Mesothelial cell of epicardium (in vitro differentiated cells): ENCODE measurements at regions not wholly inside any gene's neighbourhood (a gene's known extent, or its start where the extent isn't known, plus 50 kb on each side); places are given as distances from the start of the nearest gene placed in this dataset.
"Not testable (repeated sequence)": the region's sequence is repeated elsewhere in the genome, so short reads cannot be mapped to it uniquely, and the experiment has no call there.

Source experiments
- DNase-seq, 2 experiments: peaks; one replicate each; pipeline ENCODE4 v3.0.0; 2021; ENCODE audit warnings: low spot score in 2 of 2; ENCODE audit not compliant: unreplicated experiment in 2 of 2
- H3K27ac Mint-ChIP-seq: 2 replicates; pipeline ENCODE4 v1.8.0; 2021; ENCODE audit warnings: mixed read lengths
- H3K27me3 Mint-ChIP-seq: 2 replicates; pipeline ENCODE4 v1.8.0; 2021; ENCODE audit warnings: low read depth, mixed read lengths
- H3K36me3 Mint-ChIP-seq: 2 replicates; pipeline ENCODE4 v1.8.0; 2021; ENCODE audit warnings: mixed read lengths
- H3K4me1 Mint-ChIP-seq: 2 replicates; pipeline ENCODE4 v1.8.0; 2021; ENCODE audit warnings: mixed read lengths
- H3K4me3 Mint-ChIP-seq: 2 replicates; pipeline ENCODE4 v1.8.0; 2021; ENCODE audit warnings: mild to moderate bottlenecking, moderate library complexity, mixed read lengths
- H3K9me3 Mint-ChIP-seq: 2 replicates; pipeline ENCODE4 v1.8.0; 2021; ENCODE audit warnings: mixed read lengths
- TF ChIP-seq, protein P1 (sequence below): fragments of 200-600 bp; sonication (generic); IDR thresholded peaks from one replicate; pipeline ENCODE4 v1.5.0; 2021; ENCODE audit warnings: antibody characterized with exemption; ENCODE audit not compliant: unreplicated experiment

DNA sequence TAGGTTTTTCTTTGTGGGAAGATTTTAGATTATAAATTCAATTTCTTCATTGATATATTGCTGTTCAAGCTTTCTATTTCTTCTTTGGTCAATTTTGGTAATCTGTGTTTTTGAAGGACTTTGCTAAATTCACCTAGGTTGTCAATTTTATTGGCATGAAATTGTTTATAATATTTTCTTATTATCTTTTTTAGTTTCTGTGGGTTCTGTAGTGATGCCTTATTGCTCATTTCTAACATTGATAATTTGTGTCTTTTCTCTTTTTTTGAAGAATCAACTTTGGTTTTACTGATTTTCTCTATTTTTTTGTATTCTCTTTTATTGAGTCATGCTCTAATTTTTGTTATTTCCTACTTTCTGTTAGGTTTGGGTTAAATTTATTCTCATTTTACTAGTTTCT, 123.2 kb downstream of the ADSS2 start:
- TF ChIP-seq, protein P1, sequence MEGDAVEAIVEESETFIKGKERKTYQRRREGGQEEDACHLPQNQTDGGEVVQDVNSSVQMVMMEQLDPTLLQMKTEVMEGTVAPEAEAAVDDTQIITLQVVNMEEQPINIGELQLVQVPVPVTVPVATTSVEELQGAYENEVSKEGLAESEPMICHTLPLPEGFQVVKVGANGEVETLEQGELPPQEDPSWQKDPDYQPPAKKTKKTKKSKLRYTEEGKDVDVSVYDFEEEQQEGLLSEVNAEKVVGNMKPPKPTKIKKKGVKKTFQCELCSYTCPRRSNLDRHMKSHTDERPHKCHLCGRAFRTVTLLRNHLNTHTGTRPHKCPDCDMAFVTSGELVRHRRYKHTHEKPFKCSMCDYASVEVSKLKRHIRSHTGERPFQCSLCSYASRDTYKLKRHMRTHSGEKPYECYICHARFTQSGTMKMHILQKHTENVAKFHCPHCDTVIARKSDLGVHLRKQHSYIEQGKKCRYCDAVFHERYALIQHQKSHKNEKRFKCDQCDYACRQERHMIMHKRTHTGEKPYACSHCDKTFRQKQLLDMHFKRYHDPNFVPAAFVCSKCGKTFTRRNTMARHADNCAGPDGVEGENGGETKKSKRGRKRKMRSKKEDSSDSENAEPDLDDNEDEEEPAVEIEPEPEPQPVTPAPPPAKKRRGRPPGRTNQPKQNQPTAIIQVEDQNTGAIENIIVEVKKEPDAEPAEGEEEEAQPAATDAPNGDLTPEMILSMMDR: no peak
- Mint-ChIP-seq H3K4me1 (peaks cover 3% of the 10 kb centered on the region), H3K27ac (no peak overlapping the region), H3K9me3 (peaks cover 37% of the 10 kb centered on the region), H3K4me3 (no peak overlapping the region), H3K36me3 (peaks cover 2% of the 10 kb centered on the region), H3K27me3 (no peaks in the 10 kb centered on the region)
- DNase-seq: no peak

DNA sequence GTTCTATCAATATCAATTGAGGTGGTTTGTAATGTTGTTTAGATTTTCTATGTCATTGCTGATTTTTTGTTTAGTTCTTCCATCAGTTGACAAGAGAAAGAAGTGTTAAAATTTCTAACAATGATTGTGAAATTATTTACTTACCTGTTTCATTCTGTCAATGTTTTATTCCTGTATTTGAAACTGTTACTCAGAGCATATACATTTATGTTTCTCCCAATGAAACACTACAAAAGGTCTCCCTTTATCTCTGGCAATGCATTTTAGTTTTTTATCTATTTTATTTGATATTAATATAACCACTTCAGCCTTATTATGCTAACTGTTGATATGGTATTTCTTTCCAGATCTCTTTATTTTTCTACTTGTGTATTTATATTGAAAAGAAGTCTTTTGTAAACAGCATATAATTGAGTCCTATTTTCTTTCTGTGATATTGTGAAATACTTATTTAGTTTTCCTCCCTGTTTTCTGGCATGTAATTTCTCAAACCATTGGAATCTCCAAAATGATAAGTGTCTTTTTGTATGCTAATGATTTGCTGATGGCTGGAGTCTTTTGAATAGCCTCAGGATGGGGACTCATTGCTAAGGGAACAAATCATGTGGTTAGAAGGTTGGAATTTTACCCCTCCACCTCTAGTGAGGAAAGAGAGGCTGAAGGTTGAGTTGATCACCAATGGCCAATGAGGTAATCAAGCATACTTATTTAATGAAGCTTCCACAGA, 122.0 kb downstream of the ADSS2 start:
- Mint-ChIP-seq H3K4me3 (no peak overlapping the region), H3K36me3 (peaks cover 2% of the 10 kb centered on the region), H3K9me3 (peaks cover 37% of the 10 kb centered on the region), H3K4me1 (no peaks in the 10 kb centered on the region), H3K27ac (no peak overlapping the region), H3K27me3 (no peaks in the 10 kb centered on the region)
- no peak for DNase-seq
- TF ChIP-seq, protein P1: no peak

- no peaks in the 10 kb centered on the region for H3K4me1 Mint-ChIP-seq
- H3K36me3 Mint-ChIP-seq: peaks cover 2% of the 10 kb centered on the region
- peaks cover 34% of the 10 kb centered on the region for H3K9me3 Mint-ChIP-seq
- no peak overlapping the region for H3K27ac Mint-ChIP-seq
- H3K27me3 Mint-ChIP-seq: no peaks in the 10 kb centered on the region
- TF ChIP-seq, protein P1: no peak
- DNase-seq: no peak
- no peak overlapping the region for H3K4me3 Mint-ChIP-seq
Observed at GRCh38 chr1:244330318-244330625, 121.4 kb downstream of the ADSS2 start.

GRCh38 chr1:244332761-244333160, 118.9 kb downstream of the ADSS2 start:
- not testable (repeated sequence) for DNase-seq, H3K36me3 Mint-ChIP-seq, H3K4me1 Mint-ChIP-seq, H3K27ac Mint-ChIP-seq, H3K4me3 Mint-ChIP-seq, H3K27me3 Mint-ChIP-seq
- H3K9me3 Mint-ChIP-seq: peaks cover 23% of the 10 kb centered on the region

GRCh38 chr1:244334315-244334714, 117.4 kb downstream of the ADSS2 start:
- H3K27me3 Mint-ChIP-seq, H3K36me3 Mint-ChIP-seq, H3K27ac Mint-ChIP-seq, H3K4me3 Mint-ChIP-seq, DNase-seq, H3K4me1 Mint-ChIP-seq: not testable (repeated sequence)
- H3K9me3 Mint-ChIP-seq: peaks cover 15% of the 10 kb centered on the region

DNA sequence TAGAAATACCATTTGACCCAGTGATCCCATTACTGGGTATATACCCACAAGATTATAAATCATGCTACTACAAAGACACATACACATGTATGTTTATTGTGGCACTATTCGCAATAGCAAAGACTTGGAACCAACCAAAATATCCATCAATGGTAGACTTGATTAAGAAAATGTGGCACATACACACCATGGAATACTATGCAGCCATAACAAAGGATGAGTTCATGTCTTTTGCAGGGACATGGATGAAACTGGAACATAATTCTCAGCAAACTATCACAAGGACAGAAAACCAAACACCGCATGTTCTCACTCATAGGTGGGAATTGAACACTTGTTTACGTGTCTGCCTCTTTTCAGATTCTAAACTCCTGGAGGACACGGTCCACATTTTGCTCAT, 116.9 kb downstream of the ADSS2 start:
- not testable (repeated sequence) for H3K27me3 Mint-ChIP-seq, DNase-seq, H3K27ac Mint-ChIP-seq, H3K4me3 Mint-ChIP-seq, H3K4me1 Mint-ChIP-seq, H3K36me3 Mint-ChIP-seq
- peaks cover 11% of the 10 kb centered on the region for H3K9me3 Mint-ChIP-seq

DNA sequence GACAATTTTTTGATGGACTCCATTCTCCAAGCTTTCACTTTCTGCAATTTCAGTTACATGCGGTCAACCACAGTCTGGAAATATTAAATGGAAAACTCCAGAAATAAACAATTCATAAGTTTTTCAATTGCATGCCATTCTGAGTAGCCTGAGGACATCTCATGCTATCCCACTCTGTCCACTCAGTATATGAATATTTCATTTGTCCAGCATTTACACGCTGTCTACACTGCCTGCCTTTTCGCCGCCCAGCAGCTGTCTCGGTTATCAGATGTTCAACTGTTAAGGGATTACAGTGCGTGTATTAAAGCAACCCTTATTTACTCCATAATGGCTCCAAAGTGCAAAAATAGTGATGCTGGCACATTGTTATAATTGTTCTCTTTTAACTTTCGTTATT, 116.3 kb downstream of the ADSS2 start:
- H3K27ac Mint-ChIP-seq: no peak overlapping the region
- no peak overlapping the region for H3K4me3 Mint-ChIP-seq
- no peaks in the 10 kb centered on the region for H3K36me3 Mint-ChIP-seq
- TF ChIP-seq, protein P1: no peak
- H3K9me3 Mint-ChIP-seq: peaks cover 5% of the 10 kb centered on the region
- no peaks in the 10 kb centered on the region for H3K27me3 Mint-ChIP-seq
- no peaks in the 10 kb centered on the region for H3K4me1 Mint-ChIP-seq
- DNase-seq: no peak
